OCI-LY3 (cell line): ENCODE measurements at regions not wholly inside any gene's neighbourhood (a gene's known extent, or its start where the extent isn't known, plus 50 kb on each side); places are given as distances from the start of the nearest gene placed in this dataset.

Experiments
- H2AFZ ChIP-seq: fragments of 200-600, 300-600 bp; shearing (Covaris generic); 2 replicates; pipeline ENCODE4 v1.6.0; 2014; ENCODE audit warnings: antibody characterized with exemption, low read depth, low read length
- H3K27ac ChIP-seq: fragments of 200-600, 300-600 bp; sonication (generic); 2 replicates; pipeline ENCODE4 v1.5.1; 2014; ENCODE audit warnings: mild to moderate bottlenecking, low read length, moderate library complexity, mixed read lengths
- H3K27me3 ChIP-seq: fragments of 200-600, 300-600 bp; sonication (generic); 2 replicates; pipeline ENCODE4 v1.6.1; 2014; ENCODE audit warnings: low read depth, low read length, mixed read lengths
- H3K36me3 ChIP-seq: fragments of 200-600, 300-600 bp; sonication (generic); replicated peaks from 2 replicates; pipeline ENCODE3; 2014; ENCODE audit warnings: low read depth, low read length, mixed read lengths
- H3K4me1 ChIP-seq: fragments of 300-600, 200-600 bp; sonication (generic); 2 replicates; pipeline ENCODE4 v1.6.1; 2014; ENCODE audit warnings: low read length, mixed read lengths
- H3K4me2 ChIP-seq: fragments of 200-600, 300-600 bp; sonication (generic); 2 replicates; pipeline ENCODE4 v1.6.1; 2014; ENCODE audit warnings: low read length, mixed read lengths
- H3K4me3 ChIP-seq: fragments of 300-600, 200-600 bp; sonication (generic); 2 replicates; pipeline ENCODE4 v1.5.1; 2014; ENCODE audit warnings: antibody characterized with exemption, mild to moderate bottlenecking, low read length, moderate library complexity
- H3K79me2 ChIP-seq: fragments of 300-600, 200-600 bp; shearing (Covaris generic); 2 replicates; pipeline ENCODE4 v1.6.1; 2014; ENCODE audit warnings: mild to moderate bottlenecking, low read length, mixed read lengths
- H3K9ac ChIP-seq: fragments of 300-600, 200-600 bp; shearing (Covaris generic); 2 replicates; pipeline ENCODE4 v1.6.0; 2014; ENCODE audit warnings: mild to moderate bottlenecking, low read length, moderate library complexity
- H3K9me3 ChIP-seq: fragments of 200-600, 300-600 bp; shearing (Covaris generic); 2 replicates; pipeline ENCODE4 v1.6.1; 2014; ENCODE audit warnings: low read length, mixed read lengths; ENCODE audit not compliant: insufficient read depth
- H4K20me1 ChIP-seq: fragments of 200-600, 300-600 bp; sonication (generic); 2 replicates; pipeline ENCODE4 v1.6.1; 2016; ENCODE audit warnings: low read length, mixed read lengths; ENCODE audit not compliant: insufficient read depth
- EZH2phosphoT487 ChIP-seq: fragments of 200-600 bp; shearing (Covaris generic); IDR thresholded peaks from 2 replicates; pipeline ENCODE4 v1.6.1; 2018; ENCODE audit warnings: antibody characterized with exemption, mixed run types, low read depth
- TF ChIP-seq, protein P1 (sequence below): fragments of 200-600, 300-600 bp; sonication (generic); IDR thresholded peaks from 2 replicates; pipeline ENCODE4 v1.5.1; 2014; ENCODE audit warnings: antibody characterized with exemption, low read length, low read depth

DNA sequence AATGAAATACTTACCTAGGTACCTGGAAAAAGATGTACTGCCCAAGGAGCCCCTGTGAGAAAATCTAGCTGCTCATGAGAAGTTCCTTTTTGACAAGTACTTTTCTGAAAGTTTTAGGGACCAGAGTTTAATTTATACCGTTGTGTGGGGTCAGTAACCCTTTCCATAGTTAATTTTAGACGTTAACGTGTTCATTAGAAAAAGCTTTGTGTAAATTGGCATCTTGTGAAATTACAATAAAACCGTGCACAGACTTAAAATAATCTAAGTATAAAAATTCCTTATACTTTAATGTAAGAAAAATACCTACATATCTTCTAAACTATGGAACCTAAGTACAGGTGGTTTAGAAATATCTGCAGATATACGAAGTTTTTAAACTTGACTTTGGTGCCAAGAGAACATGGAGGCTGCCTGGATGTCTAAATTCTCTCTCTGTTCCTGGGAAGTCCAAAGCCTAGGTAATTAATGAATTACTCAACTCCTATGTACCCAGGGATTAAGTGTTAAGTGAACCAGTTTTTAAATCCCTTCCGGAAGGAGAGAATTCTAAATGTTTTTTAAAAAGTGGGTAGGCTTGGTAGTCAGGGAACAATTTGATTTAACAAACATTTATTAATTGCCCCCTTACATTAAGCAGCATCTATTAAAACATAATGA lies 50.2 kb upstream of the PDX1 start:
- H4K20me1 ChIP-seq: no peaks in the 10 kb centered on the region
- no peak overlapping the region for H3K27ac ChIP-seq
- 0 out of 2 replicates have a peak overlapping the region, but pooled peaks have one; percentile 39 for H3K9ac ChIP-seq
- peak overlapping the region; percentile 77 for H3K4me2 ChIP-seq
- peaks cover 10% of the 10 kb centered on the region; the same call in 1 of the 2 replicates for H3K4me1 ChIP-seq
- H3K79me2 ChIP-seq: no peaks in the 10 kb centered on the region
- H3K36me3 ChIP-seq: no peaks in the 10 kb centered on the region
- H3K4me3 ChIP-seq: peak overlapping the region; percentile 69
- H3K9me3 ChIP-seq: no peaks in the 10 kb centered on the region
- peak overlapping the region; percentile 96 for H2AFZ ChIP-seq
- 0 out of 2 replicates have a peak, but pooled peaks cover 6% of the 10 kb centered on the region for H3K27me3 ChIP-seq
- TF ChIP-seq EZH2phosphoT487: no peak
- TF ChIP-seq, protein P1, sequence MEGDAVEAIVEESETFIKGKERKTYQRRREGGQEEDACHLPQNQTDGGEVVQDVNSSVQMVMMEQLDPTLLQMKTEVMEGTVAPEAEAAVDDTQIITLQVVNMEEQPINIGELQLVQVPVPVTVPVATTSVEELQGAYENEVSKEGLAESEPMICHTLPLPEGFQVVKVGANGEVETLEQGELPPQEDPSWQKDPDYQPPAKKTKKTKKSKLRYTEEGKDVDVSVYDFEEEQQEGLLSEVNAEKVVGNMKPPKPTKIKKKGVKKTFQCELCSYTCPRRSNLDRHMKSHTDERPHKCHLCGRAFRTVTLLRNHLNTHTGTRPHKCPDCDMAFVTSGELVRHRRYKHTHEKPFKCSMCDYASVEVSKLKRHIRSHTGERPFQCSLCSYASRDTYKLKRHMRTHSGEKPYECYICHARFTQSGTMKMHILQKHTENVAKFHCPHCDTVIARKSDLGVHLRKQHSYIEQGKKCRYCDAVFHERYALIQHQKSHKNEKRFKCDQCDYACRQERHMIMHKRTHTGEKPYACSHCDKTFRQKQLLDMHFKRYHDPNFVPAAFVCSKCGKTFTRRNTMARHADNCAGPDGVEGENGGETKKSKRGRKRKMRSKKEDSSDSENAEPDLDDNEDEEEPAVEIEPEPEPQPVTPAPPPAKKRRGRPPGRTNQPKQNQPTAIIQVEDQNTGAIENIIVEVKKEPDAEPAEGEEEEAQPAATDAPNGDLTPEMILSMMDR: no peak
